ENCODE measurements at regions not wholly inside any gene's neighbourhood (a gene's known extent, or its start where the extent isn't known, plus 50 kb on each side); places are given as distances from the start of the nearest gene placed in this dataset.

DNA sequence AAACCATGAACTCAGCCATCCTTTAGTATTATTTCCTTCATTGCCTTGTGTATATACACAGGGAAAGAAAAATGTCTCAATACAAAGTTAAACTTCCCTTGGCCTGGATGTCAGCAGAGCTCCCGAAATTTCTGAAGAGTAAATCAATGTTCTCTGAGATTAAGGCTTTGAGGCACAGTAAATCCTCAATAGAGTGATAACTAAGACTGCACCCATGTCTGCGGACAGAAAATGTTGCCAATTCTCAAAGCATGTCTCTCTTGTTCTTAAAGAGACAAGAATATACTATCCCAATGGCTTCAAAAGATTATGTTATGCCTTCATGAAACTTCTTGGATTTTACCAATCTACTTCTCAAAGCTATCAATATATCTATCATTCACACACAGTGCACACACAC lies 1196.7 kb upstream of the TENM4 start:
- Histone ChIP-seq H3K9me3 (ENCODE audit: control insufficient read depth, low read length) (no peaks in the 10 kb centered on the region), H3K4me1 (ENCODE audit: control insufficient read depth, insufficient read depth, low read length) (peaks cover under 1% of the 10 kb centered on the region), H3K36me3 (ENCODE audit: control insufficient read depth, insufficient read depth, low read length) (no peaks in the 10 kb centered on the region), H3K27ac (ENCODE audit: low read depth, low read length) (no peak overlapping the region), H3K4me3 (ENCODE audit: low read length) (no peak overlapping the region), H3K27me3 (ENCODE audit: control insufficient read depth, insufficient read depth, low read length, poor library complexity, severe bottlenecking) (no peaks in the 10 kb centered on the region), H3K9ac (ENCODE audit: extremely low read depth, low read length, poor library complexity, severe bottlenecking) (no peak overlapping the region)
- no peaks in the 10 kb centered on the region for H3K9me3 Mint-ChIP-seq
- no peaks in the 10 kb centered on the region for H3K36me3 Mint-ChIP-seq (ENCODE audit: low read depth)
- DNase-seq = no peak
- H3K4me3 Mint-ChIP-seq = no peak overlapping the region
- TF ChIP-seq CTCF (conservative IDR thresholded peaks at IDR 0.05) = no peak
- no peak overlapping the region for H3K27ac Mint-ChIP-seq
- H3K27me3 Mint-ChIP-seq (ENCODE audit: insufficient read depth) = no peaks in the 10 kb centered on the region
- WGBS, 2 experiments (ENCODE audit: insufficient coverage in 1 of 2, insufficient read length in 1 of 2) = 78 to 81% methylated on average over 1 to 2 of the region's 2 CpGs
- H3K4me1 Mint-ChIP-seq = peaks cover 47% of the 10 kb centered on the region

DNA sequence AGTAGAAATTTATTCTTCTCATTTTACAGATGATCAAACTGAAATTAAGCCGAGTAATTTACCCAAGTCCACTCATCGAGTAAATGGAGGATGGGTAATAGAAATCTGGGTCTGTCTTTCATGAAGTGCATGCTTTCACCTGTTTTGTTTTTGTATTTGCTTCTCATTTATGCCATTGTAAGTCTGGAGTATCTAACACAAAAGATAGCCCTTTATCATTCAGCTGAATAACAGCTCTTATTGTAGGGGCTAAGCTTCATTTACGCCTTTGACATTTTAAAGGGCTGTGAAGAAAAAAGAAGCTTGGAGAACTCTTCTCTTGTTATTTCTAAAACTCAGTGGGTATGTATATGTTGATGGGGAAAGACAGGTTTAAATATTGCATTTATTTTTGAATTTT lies 1196.2 kb upstream of the TENM4 start:
- Histone ChIP-seq H3K9me3 (ENCODE audit: control insufficient read depth, low read length) (no peaks in the 10 kb centered on the region), H3K36me3 (ENCODE audit: control insufficient read depth, insufficient read depth, low read length) (no peaks in the 10 kb centered on the region), H3K4me3 (ENCODE audit: low read length) (no peak overlapping the region), H3K27ac (ENCODE audit: low read depth, low read length) (no peak overlapping the region), H3K4me1 (ENCODE audit: control insufficient read depth, insufficient read depth, low read length) (peaks cover 4% of the 10 kb centered on the region), H3K27me3 (ENCODE audit: control insufficient read depth, insufficient read depth, low read length, poor library complexity, severe bottlenecking) (no peaks in the 10 kb centered on the region), H3K9ac (ENCODE audit: extremely low read depth, low read length, poor library complexity, severe bottlenecking) (no peak overlapping the region)
- H3K4me1 Mint-ChIP-seq = peaks cover 52% of the 10 kb centered on the region
- H3K27ac Mint-ChIP-seq = no peak overlapping the region
- no peak for TF ChIP-seq CTCF (conservative IDR thresholded peaks at IDR 0.05)
- DNase-seq = no peak
- no peaks in the 10 kb centered on the region for H3K36me3 Mint-ChIP-seq (ENCODE audit: low read depth)
- no peak overlapping the region for H3K4me3 Mint-ChIP-seq
- WGBS, 2 experiments (ENCODE audit: insufficient coverage in 1 of 2, insufficient read length in 1 of 2) = 87 to 90% methylated on average over 3 of the region's 3 CpGs
- H3K27me3 Mint-ChIP-seq (ENCODE audit: insufficient read depth) = no peaks in the 10 kb centered on the region
- H3K9me3 Mint-ChIP-seq = no peaks in the 10 kb centered on the region

DNA sequence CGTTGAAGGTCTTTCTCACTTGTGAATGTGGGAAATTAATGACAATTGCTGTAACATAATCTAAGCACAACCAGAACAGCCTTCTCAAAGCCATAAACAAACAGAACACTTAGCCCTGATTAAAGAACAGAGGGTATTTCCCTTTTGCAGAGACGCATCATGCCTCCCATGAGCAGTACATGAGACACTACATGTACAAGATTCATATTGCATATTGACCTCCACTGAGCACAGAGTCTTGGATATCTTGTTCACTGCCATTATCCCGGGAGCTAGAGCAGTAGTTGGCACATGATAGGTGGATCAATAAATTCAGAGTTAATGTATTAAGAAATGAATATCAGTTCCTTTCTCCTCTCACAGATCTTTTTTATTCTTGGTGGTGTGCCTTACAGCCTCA lies 1194.3 kb upstream of the TENM4 start:
- Histone ChIP-seq H3K27me3 (ENCODE audit: control insufficient read depth, insufficient read depth, low read length, poor library complexity, severe bottlenecking) (no peaks in the 10 kb centered on the region), H3K9ac (ENCODE audit: extremely low read depth, low read length, poor library complexity, severe bottlenecking) (no peak overlapping the region), H3K27ac (ENCODE audit: low read depth, low read length) (no peak overlapping the region), H3K36me3 (ENCODE audit: control insufficient read depth, insufficient read depth, low read length) (no peaks in the 10 kb centered on the region), H3K4me1 (ENCODE audit: control insufficient read depth, insufficient read depth, low read length) (peaks cover 4% of the 10 kb centered on the region), H3K4me3 (ENCODE audit: low read length) (no peak overlapping the region), H3K9me3 (ENCODE audit: control insufficient read depth, low read length) (no peaks in the 10 kb centered on the region)
- Mint-ChIP-seq H3K9me3 (no peaks in the 10 kb centered on the region), H3K27ac (no peak overlapping the region), H3K27me3 (ENCODE audit: insufficient read depth) (no peaks in the 10 kb centered on the region), H3K36me3 (ENCODE audit: low read depth) (no peaks in the 10 kb centered on the region), H3K4me1 (peaks cover 68% of the 10 kb centered on the region), H3K4me3 (no peak overlapping the region)
- no peak for DNase-seq
- 98% methylated on average over 2 of the region's 3 CpGs; no CpG with 5 or more reads in 1 of the 2 experiments for WGBS, 2 experiments (ENCODE audit: insufficient coverage in 1 of 2, insufficient read length in 1 of 2)
- no peak for TF ChIP-seq CTCF (conservative IDR thresholded peaks at IDR 0.05)

All from endodermal cell (in vitro differentiated cells).